ENCODE measurements at regions not wholly inside any gene's neighbourhood (a gene's known extent, or its start where the extent isn't known, plus 50 kb on each side); places are given as distances from the start of the nearest gene placed in this dataset.
A peak's percentile ranks its signal among the peaks of the same experiment; 100 is the strongest.

- Histone ChIP-seq H3K27me3 (replicated peaks; ENCODE audit: insufficient read depth, low read depth, low read length, poor library complexity) (peaks cover 5% of the 10 kb centered on the region), H3K27ac (ENCODE audit: low read depth, low read length, poor library complexity, severe bottlenecking) (no peak overlapping the region), H3K4me3 (ENCODE audit: low read depth, low read length, poor library complexity, severe bottlenecking) (no peak overlapping the region), H3K4me1 (ENCODE audit: insufficient read depth, low read length, poor library complexity, severe bottlenecking) (no peaks in the 10 kb centered on the region), H3K36me3 (ENCODE audit: insufficient read depth, low read length, poor library complexity, severe bottlenecking) (no peaks in the 10 kb centered on the region), H3K9me3 (ENCODE audit: low read depth, low read length, poor library complexity, severe bottlenecking) (no peaks in the 10 kb centered on the region)
- no peak for DNase-seq (ENCODE audit: low spot score)
- CTCF ChIA-PET: no interaction called here
- TF ChIP-seq EZH2 (IDR thresholded peaks at IDR 0.05; ENCODE audit: borderline replicate concordance, low read depth, low read length, poor library complexity, severe bottlenecking) (no peak), CTCF (conservative IDR thresholded peaks at IDR 0.05; ENCODE audit: low read depth, low read length) (no peak)
- POLR2A ChIA-PET (ENCODE audit: low non-redundant PET): no interaction called here
- no TSS peak for BruUV-seq (replicated peaks)
- intact Hi-C loops (cut with micrococcal nuclease; ENCODE audit: unreplicated experiment): no loop called here
These were observed 258.4 kb upstream of the CCNH start for GRCh38 chr5:87671146-87671545.

GRCh38 chr5:87665166-87665565, 252.4 kb upstream of the CCNH start:
- no peaks in the 10 kb centered on the region for H3K9me3 ChIP-seq (ENCODE audit: low read depth, low read length, poor library complexity, severe bottlenecking)
- no peaks in the 10 kb centered on the region for H3K4me1 ChIP-seq (ENCODE audit: insufficient read depth, low read length, poor library complexity, severe bottlenecking)
- CTCF ChIA-PET: no interaction called here
- H3K27me3 ChIP-seq (replicated peaks; ENCODE audit: insufficient read depth, low read depth, low read length, poor library complexity): peaks cover 5% of the 10 kb centered on the region
- H3K36me3 ChIP-seq (ENCODE audit: insufficient read depth, low read length, poor library complexity, severe bottlenecking): no peaks in the 10 kb centered on the region
- no peak for DNase-seq (ENCODE audit: low spot score)
- no peak overlapping the region for H3K4me3 ChIP-seq (ENCODE audit: low read depth, low read length, poor library complexity, severe bottlenecking)
- no peak overlapping the region for H3K27ac ChIP-seq (ENCODE audit: low read depth, low read length, poor library complexity, severe bottlenecking)
- TF ChIP-seq EZH2 (IDR thresholded peaks at IDR 0.05; ENCODE audit: borderline replicate concordance, low read depth, low read length, poor library complexity, severe bottlenecking): no peak
- BruUV-seq (replicated peaks): no TSS peak
- intact Hi-C loops (cut with micrococcal nuclease; ENCODE audit: unreplicated experiment): no loop called here
- POLR2A ChIA-PET (ENCODE audit: low non-redundant PET): no interaction called here

- no peak overlapping the region for H3K4me3 ChIP-seq (ENCODE audit: low read depth, low read length, poor library complexity, severe bottlenecking)
- H3K27me3 ChIP-seq (replicated peaks; ENCODE audit: insufficient read depth, low read depth, low read length, poor library complexity): no peaks in the 10 kb centered on the region
- peak; percentile 2 for DNase-seq (ENCODE audit: low spot score)
- no peaks in the 10 kb centered on the region for H3K9me3 ChIP-seq (ENCODE audit: low read depth, low read length, poor library complexity, severe bottlenecking)
- intact Hi-C loops (cut with micrococcal nuclease; ENCODE audit: unreplicated experiment): no loop called here
- BruUV-seq (replicated peaks): no TSS peak
- no peaks in the 10 kb centered on the region for H3K4me1 ChIP-seq (ENCODE audit: insufficient read depth, low read length, poor library complexity, severe bottlenecking)
- TF ChIP-seq CTCF (conservative IDR thresholded peaks at IDR 0.05; ENCODE audit: low read depth, low read length): no peak
- TF ChIP-seq EZH2 (IDR thresholded peaks at IDR 0.05; ENCODE audit: borderline replicate concordance, low read depth, low read length, poor library complexity, severe bottlenecking): no peak
- ChIA-PET POLR2A (ENCODE audit: low non-redundant PET) (no interaction called here), CTCF (interaction anchor here (0.6 kb wide), 1 partner anchor 119 kb away, joined by 4 read pairs; no protein-coding TSS in a partner anchor)
- no peaks in the 10 kb centered on the region for H3K36me3 ChIP-seq (ENCODE audit: insufficient read depth, low read length, poor library complexity, severe bottlenecking)
- no peak overlapping the region for H3K27ac ChIP-seq (ENCODE audit: low read depth, low read length, poor library complexity, severe bottlenecking)
These were observed 249.2 kb upstream of the CCNH start for GRCh38 chr5:87661784-87662566.

- Histone ChIP-seq H3K27me3 (replicated peaks; ENCODE audit: insufficient read depth, low read depth, low read length, poor library complexity) (no peaks in the 10 kb centered on the region), H3K4me1 (ENCODE audit: insufficient read depth, low read length, poor library complexity, severe bottlenecking) (no peaks in the 10 kb centered on the region), H3K4me3 (ENCODE audit: low read depth, low read length, poor library complexity, severe bottlenecking) (no peak overlapping the region), H3K27ac (ENCODE audit: low read depth, low read length, poor library complexity, severe bottlenecking) (no peak overlapping the region), H3K9me3 (ENCODE audit: low read depth, low read length, poor library complexity, severe bottlenecking) (no peaks in the 10 kb centered on the region), H3K36me3 (ENCODE audit: insufficient read depth, low read length, poor library complexity, severe bottlenecking) (no peaks in the 10 kb centered on the region)
- intact Hi-C loops (cut with micrococcal nuclease; ENCODE audit: unreplicated experiment): no loop called here
- POLR2A ChIA-PET (ENCODE audit: low non-redundant PET): no interaction called here
- DNase-seq (ENCODE audit: low spot score): no peak
- no peak for TF ChIP-seq CTCF (conservative IDR thresholded peaks at IDR 0.05; ENCODE audit: low read depth, low read length)
- no peak for TF ChIP-seq EZH2 (IDR thresholded peaks at IDR 0.05; ENCODE audit: borderline replicate concordance, low read depth, low read length, poor library complexity, severe bottlenecking)
- no TSS peak for BruUV-seq (replicated peaks)
- CTCF ChIA-PET: no interaction called here
These were observed 240.5 kb upstream of the CCNH start for GRCh38 chr5:87653242-87653641.

Measured in A673 (cell line).